ENCODE measurements at regions not wholly inside any gene's neighbourhood (a gene's known extent, or its start where the extent isn't known, plus 50 kb on each side); places are given as distances from the start of the nearest gene placed in this dataset.

DNA sequence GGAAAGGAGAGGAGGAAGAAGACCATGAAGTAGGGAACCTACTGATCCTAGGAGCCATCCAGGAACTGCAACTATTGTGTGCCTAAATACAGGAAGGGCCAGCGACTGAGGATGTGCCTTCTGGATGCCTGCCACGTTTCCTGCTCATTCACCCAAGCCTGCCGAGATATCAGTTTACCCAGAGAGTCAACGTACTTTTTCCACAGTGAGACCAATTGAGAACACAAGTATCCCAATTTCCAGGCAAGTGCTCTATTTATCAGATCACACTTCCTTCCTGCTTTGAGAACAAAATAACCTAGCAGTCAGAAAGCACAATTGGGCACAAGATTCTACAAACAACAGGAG, 122.4 kb downstream of the AKAP11 start:
- TF ChIP-seq, protein P1, sequence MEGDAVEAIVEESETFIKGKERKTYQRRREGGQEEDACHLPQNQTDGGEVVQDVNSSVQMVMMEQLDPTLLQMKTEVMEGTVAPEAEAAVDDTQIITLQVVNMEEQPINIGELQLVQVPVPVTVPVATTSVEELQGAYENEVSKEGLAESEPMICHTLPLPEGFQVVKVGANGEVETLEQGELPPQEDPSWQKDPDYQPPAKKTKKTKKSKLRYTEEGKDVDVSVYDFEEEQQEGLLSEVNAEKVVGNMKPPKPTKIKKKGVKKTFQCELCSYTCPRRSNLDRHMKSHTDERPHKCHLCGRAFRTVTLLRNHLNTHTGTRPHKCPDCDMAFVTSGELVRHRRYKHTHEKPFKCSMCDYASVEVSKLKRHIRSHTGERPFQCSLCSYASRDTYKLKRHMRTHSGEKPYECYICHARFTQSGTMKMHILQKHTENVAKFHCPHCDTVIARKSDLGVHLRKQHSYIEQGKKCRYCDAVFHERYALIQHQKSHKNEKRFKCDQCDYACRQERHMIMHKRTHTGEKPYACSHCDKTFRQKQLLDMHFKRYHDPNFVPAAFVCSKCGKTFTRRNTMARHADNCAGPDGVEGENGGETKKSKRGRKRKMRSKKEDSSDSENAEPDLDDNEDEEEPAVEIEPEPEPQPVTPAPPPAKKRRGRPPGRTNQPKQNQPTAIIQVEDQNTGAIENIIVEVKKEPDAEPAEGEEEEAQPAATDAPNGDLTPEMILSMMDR (IDR thresholded peaks at IDR 0.05 in 2 of 3, conservative IDR thresholded peaks at IDR 0.05 in 1 of 3; ENCODE audit: control insufficient read depth in 2 of 3, extremely low read depth in 1 of 3, insufficient read depth in 1 of 3, low read depth in 3 of 3, low read length in 3 of 3) = no peak
- no peak for TF ChIP-seq GABPA (IDR thresholded peaks at IDR 0.05; ENCODE audit: low read depth)
- no peak for TF ChIP-seq BHLHE40 (IDR thresholded peaks at IDR 0.05; ENCODE audit: borderline replicate concordance in 1 of 2, low read depth in 2 of 2, low read length in 1 of 2)
- TF ChIP-seq HDAC6 (IDR thresholded peaks at IDR 0.05; ENCODE audit: unreplicated experiment) = no peak
- no peak for TF ChIP-seq NFYA (IDR thresholded peaks at IDR 0.05; ENCODE audit: borderline replicate concordance, low read depth, low read length)
- TF ChIP-seq, protein P2, sequence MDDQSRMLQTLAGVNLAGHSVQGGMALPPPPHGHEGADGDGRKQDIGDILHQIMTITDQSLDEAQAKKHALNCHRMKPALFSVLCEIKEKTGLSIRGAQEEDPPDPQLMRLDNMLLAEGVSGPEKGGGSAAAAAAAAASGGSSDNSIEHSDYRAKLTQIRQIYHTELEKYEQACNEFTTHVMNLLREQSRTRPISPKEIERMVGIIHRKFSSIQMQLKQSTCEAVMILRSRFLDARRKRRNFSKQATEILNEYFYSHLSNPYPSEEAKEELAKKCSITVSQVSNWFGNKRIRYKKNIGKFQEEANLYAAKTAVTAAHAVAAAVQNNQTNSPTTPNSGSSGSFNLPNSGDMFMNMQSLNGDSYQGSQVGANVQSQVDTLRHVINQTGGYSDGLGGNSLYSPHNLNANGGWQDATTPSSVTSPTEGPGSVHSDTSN (IDR thresholded peaks at IDR 0.05; ENCODE audit: insufficient replicate concordance, low read depth, low read length) = no peak
- TF ChIP-seq RFX5 (IDR thresholded peaks at IDR 0.05; ENCODE audit: low read depth, low read length) = no peak
- no peak for TF ChIP-seq CREB1 (IDR thresholded peaks at IDR 0.05; ENCODE audit: low read depth)
- no peak for TF ChIP-seq RCOR1 (conservative IDR thresholded peaks at IDR 0.05; ENCODE audit: low read depth, low read length)
- TF ChIP-seq EP300 (IDR thresholded peaks at IDR 0.05; ENCODE audit: borderline replicate concordance in 1 of 2, control insufficient read depth in 1 of 2, low read depth in 2 of 2, low read length in 2 of 2) = no peak
- TF ChIP-seq TCF3 (IDR thresholded peaks at IDR 0.05; ENCODE audit: borderline replicate concordance, insufficient read depth, low read depth, low read length) = no peak
- TF ChIP-seq, protein P3, sequence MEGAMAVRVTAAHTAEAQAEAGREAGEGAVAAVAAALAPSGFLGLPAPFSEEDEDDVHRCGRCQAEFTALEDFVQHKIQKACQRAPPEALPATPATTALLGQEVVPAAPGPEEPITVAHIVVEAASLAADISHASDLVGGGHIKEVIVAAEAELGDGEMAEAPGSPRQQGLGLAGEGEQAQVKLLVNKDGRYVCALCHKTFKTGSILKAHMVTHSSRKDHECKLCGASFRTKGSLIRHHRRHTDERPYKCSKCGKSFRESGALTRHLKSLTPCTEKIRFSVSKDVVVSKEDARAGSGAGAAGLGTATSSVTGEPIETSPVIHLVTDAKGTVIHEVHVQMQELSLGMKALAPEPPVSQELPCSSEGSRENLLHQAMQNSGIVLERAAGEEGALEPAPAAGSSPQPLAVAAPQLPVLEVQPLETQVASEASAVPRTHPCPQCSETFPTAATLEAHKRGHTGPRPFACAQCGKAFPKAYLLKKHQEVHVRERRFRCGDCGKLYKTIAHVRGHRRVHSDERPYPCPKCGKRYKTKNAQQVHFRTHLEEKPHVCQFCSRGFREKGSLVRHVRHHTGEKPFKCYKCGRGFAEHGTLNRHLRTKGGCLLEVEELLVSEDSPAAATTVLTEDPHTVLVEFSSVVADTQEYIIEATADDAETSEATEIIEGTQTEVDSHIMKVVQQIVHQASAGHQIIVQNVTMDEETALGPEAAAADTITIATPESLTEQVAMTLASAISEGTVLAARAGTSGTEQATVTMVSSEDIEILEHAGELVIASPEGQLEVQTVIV (IDR thresholded peaks at IDR 0.05; ENCODE audit: borderline replicate concordance, partially characterized antibody) = no peak
- no peak for TF ChIP-seq POLR2AphosphoS2 (IDR thresholded peaks at IDR 0.05; ENCODE audit: low read depth, low read length)
